Fibroblast of the conjunctiva (primary cell): ENCODE measurements at regions not wholly inside any gene's neighbourhood (a gene's known extent, or its start where the extent isn't known, plus 50 kb on each side); places are given as distances from the start of the nearest gene placed in this dataset.

ENCODE experiments used
- DNase-seq: peaks from one replicate; pipeline ENCODE4 v3.0.0-alpha.2; 2010; ENCODE audit warnings: low read depth

DNA sequence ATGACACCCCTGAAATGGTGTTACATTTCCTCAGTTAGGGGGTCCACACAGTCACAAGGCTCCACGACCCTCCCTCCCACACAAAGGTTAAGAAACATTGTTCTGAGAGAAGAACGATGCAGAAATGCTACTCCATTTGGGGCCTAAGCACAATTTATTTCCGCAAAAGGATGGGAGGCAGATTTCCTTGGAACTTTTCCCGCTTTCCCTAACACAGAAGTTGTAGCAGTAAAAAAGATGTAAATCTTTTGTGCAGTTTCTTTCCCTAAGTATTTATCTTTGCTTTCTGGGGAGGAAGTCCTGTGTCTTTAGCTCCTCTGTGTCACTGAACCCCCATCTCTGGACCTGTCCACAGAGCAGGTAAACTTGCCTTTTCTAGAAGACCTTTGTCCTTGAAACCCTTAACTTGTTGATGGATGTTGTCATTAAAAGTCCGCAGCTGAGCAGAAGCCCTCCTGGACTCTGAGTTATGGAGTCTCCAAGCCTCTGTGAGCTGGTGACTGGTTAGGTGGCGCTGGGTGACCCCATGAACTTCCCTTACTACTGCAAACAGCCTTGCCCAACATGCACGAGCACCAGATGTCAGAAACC is 67.2 kb upstream of the SHISA3 start:
- DNase-seq = no peak

DNA sequence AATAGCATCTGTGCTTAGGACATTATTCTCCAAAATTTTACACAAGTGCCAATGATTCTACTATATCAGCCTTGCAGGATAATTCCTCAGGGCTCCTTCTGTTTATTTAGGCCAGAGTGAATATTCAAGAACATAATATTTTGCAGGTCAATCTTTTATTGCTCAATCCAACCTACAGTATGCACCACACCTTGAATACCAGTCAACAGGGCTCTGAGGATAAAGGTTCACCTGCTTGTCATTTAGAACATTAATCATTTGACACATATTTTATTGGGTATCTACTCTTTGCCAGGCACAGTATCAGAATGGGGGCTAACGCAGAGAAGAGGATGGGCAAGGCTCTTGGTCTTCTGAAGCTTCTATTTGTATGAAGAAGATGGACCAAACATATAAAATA is 66.2 kb upstream of the SHISA3 start:
- DNase-seq = no peak

GRCh38 chr4:42331914-42332368 is 65.3 kb upstream of the SHISA3 start:
- no peak for DNase-seq

DNA sequence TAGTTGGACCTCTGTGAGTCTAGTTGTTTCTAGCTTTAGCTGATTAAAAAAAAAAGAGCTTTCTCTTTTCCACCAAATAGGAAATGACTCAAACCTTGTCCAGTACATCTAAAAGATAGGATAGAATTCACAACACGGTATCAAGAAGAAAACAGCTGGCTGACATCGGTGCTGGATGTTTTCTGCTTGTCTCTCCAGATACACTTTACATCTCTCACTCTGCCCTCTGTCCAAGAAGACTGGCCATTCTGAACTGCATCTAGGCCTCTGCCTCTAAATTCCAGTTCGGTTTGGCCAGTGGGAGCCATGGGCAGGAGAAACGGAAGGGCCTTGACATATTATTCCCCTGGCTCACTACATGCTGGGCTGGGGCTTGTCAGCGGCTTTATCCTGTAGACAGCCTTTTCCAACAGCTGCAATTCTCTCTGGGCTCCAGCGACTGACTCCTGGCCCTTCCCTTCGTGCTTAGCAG is 57.3 kb upstream of the SHISA3 start:
- no peak for DNase-seq

- DNase-seq = no peak
These were observed 55.7 kb upstream of the SHISA3 start for GRCh38 chr4:42341518-42342026.

- DNase-seq = no peak
These were observed 54.8 kb upstream of the SHISA3 start for GRCh38 chr4:42342459-42342858.

GRCh38 chr4:42344309-42344708 is 53.0 kb upstream of the SHISA3 start:
- no peak for DNase-seq

GRCh38 chr4:42344749-42345148 is 52.5 kb upstream of the SHISA3 start:
- no peak for DNase-seq

DNA sequence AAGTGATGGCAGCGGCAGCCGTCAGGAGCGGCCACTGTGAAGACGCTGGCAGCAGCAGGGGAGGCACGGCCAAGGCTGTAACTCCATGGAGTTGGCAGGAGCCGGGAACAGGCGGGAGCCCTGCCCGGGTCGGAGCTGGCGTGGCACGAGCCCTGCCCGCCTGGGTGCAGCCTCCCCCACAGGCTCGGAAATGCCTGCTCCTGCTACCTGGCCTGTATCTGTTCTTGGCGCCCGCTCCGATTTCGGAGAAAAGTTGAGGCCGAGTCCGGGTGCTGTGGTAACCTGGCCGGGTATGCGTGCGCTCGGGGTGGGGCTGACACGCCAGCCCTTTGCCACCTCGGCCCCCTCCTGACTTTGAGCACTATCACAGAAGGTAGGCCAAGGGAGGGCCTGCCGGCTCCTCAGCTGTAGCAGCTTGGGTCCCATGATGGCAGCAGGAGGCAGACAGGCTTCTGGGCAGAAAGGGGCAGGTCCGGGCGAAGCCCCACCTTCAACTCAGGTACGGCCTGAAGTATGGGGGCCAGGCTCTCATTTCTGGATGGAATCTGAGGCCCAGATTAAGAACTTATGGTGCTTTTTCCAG is 51.2 kb upstream of the SHISA3 start:
- no peak for DNase-seq

DNA sequence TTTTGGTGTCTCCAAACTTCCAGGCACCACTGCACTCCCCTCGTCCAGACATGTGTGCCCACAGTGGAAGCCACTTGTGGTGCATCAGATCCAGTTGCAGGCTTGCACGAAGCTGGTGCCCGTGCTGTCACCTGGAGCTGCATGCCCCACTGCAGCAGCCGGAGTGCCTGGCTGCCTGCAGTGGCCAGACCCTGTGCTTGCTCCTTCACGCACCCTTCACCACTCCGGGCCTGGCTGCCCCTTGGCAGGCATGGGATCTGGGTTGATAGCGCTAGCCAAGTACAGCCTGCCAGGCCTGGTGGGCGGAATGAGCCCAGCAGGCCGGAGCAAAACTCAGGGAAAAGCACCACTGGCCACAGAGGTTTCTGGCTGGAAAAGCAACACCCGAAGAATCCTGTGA is 50.2 kb upstream of the SHISA3 start:
- no peak for DNase-seq
